ENCODE measurements at regions not wholly inside any gene's neighbourhood (a gene's known extent, or its start where the extent isn't known, plus 50 kb on each side); places are given as distances from the start of the nearest gene placed in this dataset.

DNA sequence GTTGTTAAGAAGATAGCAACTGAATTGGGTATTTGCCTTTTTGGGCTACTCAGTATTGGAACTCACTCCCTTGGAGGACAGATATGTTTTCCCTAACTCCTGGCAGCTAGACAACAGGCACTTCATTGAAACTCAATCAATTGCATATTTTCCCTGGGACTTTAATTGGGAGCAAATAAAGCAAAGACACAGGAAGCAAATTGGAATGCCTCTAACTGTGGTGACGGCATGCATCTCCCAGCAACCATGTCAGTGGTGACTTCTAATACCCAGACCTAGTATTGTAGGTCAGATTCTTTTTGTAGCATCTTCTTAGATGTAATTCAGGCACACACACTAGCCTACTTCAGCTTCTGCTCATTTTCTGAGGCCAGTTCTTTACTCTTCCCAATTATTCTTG is 164.2 kb upstream of the SETBP1 start:
- Histone ChIP-seq H4K20me1 (ENCODE audit: low read depth) (no peaks in the 10 kb centered on the region), H3K4me2 (peak overlapping the region; percentile 23), H3K4me1 (peaks cover 8% of the 10 kb centered on the region), H3K4me3 (no peak overlapping the region), H3K27me3 (no peaks in the 10 kb centered on the region), H3K9ac (no peak overlapping the region), H2AFZ (replicated peaks) (no peak overlapping the region), H3K79me2 (ENCODE audit: low read depth) (no peaks in the 10 kb centered on the region), H3K36me3 (no peaks in the 10 kb centered on the region), H3K9me3 (ENCODE audit: low read depth) (no peaks in the 10 kb centered on the region), H3K27ac (no peak overlapping the region), H3F3A (ENCODE audit: low read depth) (no peaks in the 10 kb centered on the region)
- H3K4me1 Mint-ChIP-seq: peaks cover 12% of the 10 kb centered on the region
- TF ChIP-seq, protein P1, sequence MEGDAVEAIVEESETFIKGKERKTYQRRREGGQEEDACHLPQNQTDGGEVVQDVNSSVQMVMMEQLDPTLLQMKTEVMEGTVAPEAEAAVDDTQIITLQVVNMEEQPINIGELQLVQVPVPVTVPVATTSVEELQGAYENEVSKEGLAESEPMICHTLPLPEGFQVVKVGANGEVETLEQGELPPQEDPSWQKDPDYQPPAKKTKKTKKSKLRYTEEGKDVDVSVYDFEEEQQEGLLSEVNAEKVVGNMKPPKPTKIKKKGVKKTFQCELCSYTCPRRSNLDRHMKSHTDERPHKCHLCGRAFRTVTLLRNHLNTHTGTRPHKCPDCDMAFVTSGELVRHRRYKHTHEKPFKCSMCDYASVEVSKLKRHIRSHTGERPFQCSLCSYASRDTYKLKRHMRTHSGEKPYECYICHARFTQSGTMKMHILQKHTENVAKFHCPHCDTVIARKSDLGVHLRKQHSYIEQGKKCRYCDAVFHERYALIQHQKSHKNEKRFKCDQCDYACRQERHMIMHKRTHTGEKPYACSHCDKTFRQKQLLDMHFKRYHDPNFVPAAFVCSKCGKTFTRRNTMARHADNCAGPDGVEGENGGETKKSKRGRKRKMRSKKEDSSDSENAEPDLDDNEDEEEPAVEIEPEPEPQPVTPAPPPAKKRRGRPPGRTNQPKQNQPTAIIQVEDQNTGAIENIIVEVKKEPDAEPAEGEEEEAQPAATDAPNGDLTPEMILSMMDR (IDR thresholded peaks at IDR 0.05): no peak
- TF ChIP-seq EZH2phosphoT487 (IDR thresholded peaks at IDR 0.05) (no peak), EZH2 (IDR thresholded peaks at IDR 0.05) (no peak)
- H3K4me3 Mint-ChIP-seq: no peak overlapping the region
- H3K27me3 Mint-ChIP-seq (ENCODE audit: insufficient read depth, low read depth): no peaks in the 10 kb centered on the region
- no peaks in the 10 kb centered on the region for H3K36me3 Mint-ChIP-seq
- DNase-seq (ENCODE audit: low spot score): peak; percentile 3
- H3K9me3 Mint-ChIP-seq: no peaks in the 10 kb centered on the region
- H3K27ac Mint-ChIP-seq: no peak overlapping the region

DNA sequence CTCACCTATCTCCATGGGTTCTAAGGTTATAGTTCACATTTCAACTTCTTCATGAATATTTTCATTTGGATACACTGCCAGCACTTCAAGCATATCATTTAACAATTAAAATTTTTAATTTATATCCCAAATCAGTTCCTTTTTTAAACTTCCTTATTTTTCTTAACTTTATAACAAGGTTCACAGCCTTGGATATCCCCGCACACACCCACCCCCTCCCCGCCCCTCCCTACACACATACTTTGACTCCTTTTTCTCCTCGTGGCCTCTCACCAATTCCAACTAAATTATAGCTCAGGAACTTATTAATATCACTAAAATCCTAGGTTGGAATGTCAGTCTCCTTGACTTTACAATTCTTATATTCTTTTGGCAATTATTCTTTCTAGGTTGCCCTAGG is 163.6 kb upstream of the SETBP1 start:
- Histone ChIP-seq H3K4me3 (no peak overlapping the region), H4K20me1 (ENCODE audit: low read depth) (no peaks in the 10 kb centered on the region), H3K27ac (no peak overlapping the region), H3K79me2 (ENCODE audit: low read depth) (no peaks in the 10 kb centered on the region), H3F3A (ENCODE audit: low read depth) (no peaks in the 10 kb centered on the region), H3K36me3 (no peaks in the 10 kb centered on the region), H3K4me2 (no peak overlapping the region), H3K27me3 (no peaks in the 10 kb centered on the region), H3K9me3 (ENCODE audit: low read depth) (no peaks in the 10 kb centered on the region), H3K4me1 (peaks cover 8% of the 10 kb centered on the region), H2AFZ (replicated peaks) (no peak overlapping the region), H3K9ac (no peak overlapping the region)
- no peaks in the 10 kb centered on the region for H3K9me3 Mint-ChIP-seq
- no peaks in the 10 kb centered on the region for H3K36me3 Mint-ChIP-seq
- no peak for TF ChIP-seq EZH2phosphoT487 (IDR thresholded peaks at IDR 0.05)
- TF ChIP-seq, protein P1 (IDR thresholded peaks at IDR 0.05): no peak
- no peak for TF ChIP-seq EZH2 (IDR thresholded peaks at IDR 0.05)
- no peak for DNase-seq (ENCODE audit: low spot score)
- no peaks in the 10 kb centered on the region for H3K27me3 Mint-ChIP-seq (ENCODE audit: insufficient read depth, low read depth)
- peaks cover 12% of the 10 kb centered on the region for H3K4me1 Mint-ChIP-seq
- no peak overlapping the region for H3K4me3 Mint-ChIP-seq
- H3K27ac Mint-ChIP-seq: no peak overlapping the region

DNA sequence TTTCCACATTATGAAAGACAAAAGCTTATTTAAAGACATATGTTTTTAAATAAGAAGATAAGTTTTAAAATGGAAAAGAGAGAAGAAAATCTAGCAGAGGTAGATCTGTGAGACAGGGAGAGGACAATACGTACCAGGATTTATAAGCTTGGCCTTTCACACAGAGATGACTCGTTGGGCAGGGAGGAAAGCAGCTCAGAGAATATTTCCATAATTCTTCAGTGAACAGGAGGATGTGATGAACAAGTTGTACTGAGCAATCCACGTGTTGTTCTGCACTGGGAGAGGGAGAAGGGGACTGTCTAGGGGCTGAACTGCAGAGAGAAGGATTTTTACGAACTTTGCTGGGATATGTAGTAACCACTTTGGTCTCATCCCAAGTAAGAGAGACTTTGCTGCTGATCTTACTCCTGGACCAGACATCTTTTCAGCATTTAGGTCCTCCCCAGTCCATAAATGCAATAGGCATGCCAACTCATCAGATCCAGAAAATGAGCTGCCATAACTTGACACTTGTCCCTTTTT is 162.5 kb upstream of the SETBP1 start:
- H3K4me3 ChIP-seq: no peak overlapping the region
- no peak overlapping the region for H2AFZ ChIP-seq (replicated peaks)
- no peak overlapping the region for H3K27ac Mint-ChIP-seq
- no peak overlapping the region for H3K27ac ChIP-seq
- no peaks in the 10 kb centered on the region for H3K36me3 ChIP-seq
- no peak for DNase-seq (ENCODE audit: low spot score)
- H3K9me3 ChIP-seq (ENCODE audit: low read depth): no peaks in the 10 kb centered on the region
- no peaks in the 10 kb centered on the region for H4K20me1 ChIP-seq (ENCODE audit: low read depth)
- TF ChIP-seq EZH2phosphoT487 (IDR thresholded peaks at IDR 0.05) (no peak), EZH2 (IDR thresholded peaks at IDR 0.05) (no peak)
- TF ChIP-seq, protein P1 (IDR thresholded peaks at IDR 0.05): no peak
- H3K9me3 Mint-ChIP-seq: no peaks in the 10 kb centered on the region
- no peaks in the 10 kb centered on the region for H3K27me3 Mint-ChIP-seq (ENCODE audit: insufficient read depth, low read depth)
- H3K79me2 ChIP-seq (ENCODE audit: low read depth): no peaks in the 10 kb centered on the region
- H3K4me2 ChIP-seq: no peak overlapping the region
- peaks cover 12% of the 10 kb centered on the region for H3K4me1 Mint-ChIP-seq
- H3F3A ChIP-seq (ENCODE audit: low read depth): no peaks in the 10 kb centered on the region
- H3K27me3 ChIP-seq: no peaks in the 10 kb centered on the region
- no peak overlapping the region for H3K4me3 Mint-ChIP-seq
- H3K9ac ChIP-seq: no peak overlapping the region
- peaks cover 8% of the 10 kb centered on the region for H3K4me1 ChIP-seq
- H3K36me3 Mint-ChIP-seq: no peaks in the 10 kb centered on the region

Measured in neural progenitor cell (in vitro differentiated cells).